K562 (cell line): ENCODE measurements at regions not wholly inside any gene's neighbourhood (a gene's known extent, or its start where the extent isn't known, plus 50 kb on each side); places are given as distances from the start of the nearest gene placed in this dataset.

Experiments used
- ATAC-seq: fragments of 200-7000 bp; cut with Tn5 transposase; 3 replicates; pipeline ENCODE4 v1.9.1; 2020; ENCODE audit warnings: moderate library complexity
- BruUV-seq: library from RNA; stranded (reverse); fragments of 400-500 nt; replicated peaks from 2 replicates; lab custom pipeline; 2021; lab: Mats Ljungman, UMichigan
- CTCF ChIA-PET: fragments of 300-600 bp; formaldehyde crosslinking; extraction: SDS; loops from one replicate; lab custom pipeline; 2021; ENCODE audit warnings: low intra/inter-chr PET ratio; lab: Yijun Ruan, JAX
- POLR2A ChIA-PET: fragments of 300-600, 350-650 bp; sonication (Branson Sonifier 250); formaldehyde crosslinking; extraction: SDS; loops from one replicate; lab custom pipeline; 2021; ENCODE audit warnings: antibody characterized with exemption, inconsistent platforms; lab: Yijun Ruan, JAX
- DNase-seq, 4 experiments: peaks; one replicate each; pipeline versions ENCODE4 v3.0.0 to v3.0.0-alpha.2; 2011 to 2018; ENCODE audit warnings: low spot score in 3 of 4, mixed read lengths in 3 of 4; ENCODE audit errors: extremely low read depth in 1 of 4
- FAIRE-seq: peaks from 2 replicates; lab custom pipeline; 2011; peaks lifted over from hg19 to GRCh38; lab: Jason Lieb, UNC
- H2AFZ ChIP-seq: 2 replicates; pipeline ENCODE4 v1.6.0; 2011; ENCODE audit warnings: low read depth, low read length, control low read depth, inconsistent platforms
- H3K27ac ChIP-seq: fragments of 200-600 bp; 3 replicates; pipeline ENCODE4 v1.8.0; 2011; ENCODE audit warnings: low read depth, mild to moderate bottlenecking, control low read depth, inconsistent platforms, low read length, moderate library complexity, mixed read lengths; ENCODE audit errors: extremely low read depth
- H3K27me3 ChIP-seq, 2 experiments: fragments of 300-600 bp in 1 of 2; 2 replicates in 1 of 2; 3 replicates in 1 of 2; pipeline versions ENCODE4 v1.6.0 to v1.8.0; 2011; ENCODE audit warnings: inconsistent platforms in 2 of 2, low read length in 2 of 2, mild to moderate bottlenecking in 1 of 2, mixed read lengths in 1 of 2, moderate library complexity in 1 of 2; ENCODE audit not compliant: control insufficient read depth in 2 of 2, insufficient read depth in 2 of 2
- H3K36me3 ChIP-seq: fragments of 300-600 bp; 3 replicates; pipeline ENCODE4 v1.8.0; 2011; ENCODE audit warnings: mild to moderate bottlenecking, low read length, inconsistent platforms; ENCODE audit not compliant: control insufficient read depth, insufficient read depth
- H3K4me1 ChIP-seq, 2 experiments: fragments of 200-600 bp in 1 of 2; replicated peaks in 1 of 2; 2 replicates in 1 of 2; 3 replicates in 1 of 2; pipeline versions ENCODE4 v1.5.1 to v1.8.0; 2011; ENCODE audit warnings: inconsistent platforms in 2 of 2, low read length in 2 of 2, mild to moderate bottlenecking in 1 of 2, mixed read lengths in 1 of 2, moderate library complexity in 1 of 2; ENCODE audit not compliant: control insufficient read depth in 2 of 2, insufficient read depth in 2 of 2
- H3K4me2 ChIP-seq: 2 replicates; pipeline ENCODE4 v1.6.1; 2011; ENCODE audit warnings: low read length, control low read depth, inconsistent platforms, mixed read lengths; ENCODE audit not compliant: insufficient read depth
- H3K4me3 ChIP-seq: fragments of 200-600 bp; sonication (generic), shearing (Covaris generic); 2 replicates; pipeline ENCODE4 v1.5.1; 2016; ENCODE audit warnings: control low read depth, inconsistent platforms
- H3K79me2 ChIP-seq: fragments of 200-600 bp; 3 replicates; pipeline ENCODE4 v1.8.0; 2011; ENCODE audit warnings: low read length, inconsistent platforms; ENCODE audit not compliant: control insufficient read depth, insufficient read depth
- H3K9ac ChIP-seq, 2 experiments: 2 replicates each; pipeline versions ENCODE4 v1.6.0 to v1.6.1; 2011; ENCODE audit warnings: low read depth in 2 of 2, low read length in 2 of 2, control low read depth in 1 of 2, inconsistent platforms in 1 of 2, mild to moderate bottlenecking in 1 of 2, mixed read lengths in 1 of 2; ENCODE audit not compliant: insufficient read depth in 1 of 2
- H3K9me1 ChIP-seq: one replicate; pipeline ENCODE4 v1.6.0; 2011; ENCODE audit warnings: inconsistent platforms, mild to moderate bottlenecking, low read length, moderate library complexity; ENCODE audit not compliant: control insufficient read depth, insufficient read depth
- H3K9me3 ChIP-seq: replicated peaks from 2 replicates; pipeline ENCODE4 v1.5.1; 2011; ENCODE audit warnings: low read depth, low read length, inconsistent platforms; ENCODE audit not compliant: control insufficient read depth, insufficient read depth
- H4K20me1 ChIP-seq: replicated peaks from 2 replicates; pipeline ENCODE4 v1.6.1; 2011; ENCODE audit warnings: low read length, inconsistent platforms, mixed read lengths; ENCODE audit not compliant: control insufficient read depth, insufficient read depth
- ADNP ChIP-seq: fragments of 200-800 bp; sonication (Bioruptor generic); IDR thresholded peaks from 2 replicates; pipeline ENCODE4 v1.6.1; 2016; ENCODE audit warnings: missing genetic modification characterization, missing compliant biosample characterization
- CCAR2 ChIP-seq: fragments of 200-400 bp; formaldehyde crosslinking; IDR thresholded peaks from 2 replicates; pipeline ENCODE4 v1.6.1; 2017; ENCODE audit warnings: mild to moderate bottlenecking, low read depth, low read length
- DPF2 ChIP-seq: fragments of 450-650 bp; IDR thresholded peaks from 2 replicates; pipeline ENCODE4 v1.6.1; 2016
- ETV1 ChIP-seq: fragments of 450-650 bp; conservative IDR thresholded peaks from 2 replicates; pipeline ENCODE4 v1.6.1; 2016; ENCODE audit warnings: missing genetic modification characterization, control low read depth, low read depth, missing compliant biosample characterization
- MTA3 ChIP-seq: fragments of 450-650 bp; formaldehyde crosslinking; IDR thresholded peaks from 2 replicates; pipeline ENCODE4 v1.6.1; 2017; ENCODE audit warnings: mild to moderate bottlenecking, borderline replicate concordance
- NFE2 ChIP-seq: IDR thresholded peaks from 2 replicates; pipeline ENCODE4 v1.6.1; 2014; ENCODE audit warnings: antibody characterized with exemption, low read depth
- TAF7 ChIP-seq: fragments of 450-650 bp; IDR thresholded peaks from 2 replicates; pipeline ENCODE4 v1.6.1; 2016; ENCODE audit warnings: missing genetic modification characterization, missing compliant biosample characterization
- YY1 ChIP-seq, 3 experiments: IDR thresholded peaks; 2 replicates each; pipeline ENCODE4 v1.6.1; 2011; ENCODE audit warnings: low read length in 2 of 3, mild to moderate bottlenecking in 2 of 3, moderate library complexity in 2 of 3, borderline replicate concordance in 1 of 3, control low read depth in 1 of 3, low read depth in 1 of 3; ENCODE audit not compliant: insufficient read depth in 3 of 3, insufficient replicate concordance in 2 of 3, control insufficient read depth in 1 of 3, insufficient read length in 1 of 3; ENCODE audit errors: extremely low read depth in 1 of 3
- ZNF444 ChIP-seq: fragments of 250-450 bp; sonication (Bioruptor Pico); IDR thresholded peaks from 2 replicates; pipeline ENCODE4 v1.4.0; 2020; ENCODE audit warnings: mild to moderate bottlenecking, moderate library complexity
- ZSCAN29 ChIP-seq: fragments of 450-650 bp; IDR thresholded peaks from 2 replicates; pipeline ENCODE4 v1.6.1; 2017
- WGBS: fragments of 100-300 bp; shearing (Covaris generic); methylation state at CpG from one replicate; pipeline ENCODE4 v1.1.6; 2016; ENCODE audit warnings: low coverage, mixed read lengths; ENCODE audit not compliant: insufficient coverage; ENCODE audit errors: missing lambda C conversion rate; 5-methylcytosine and 5-hydroxymethylcytosine counted together
- in situ Hi-C: fragments of 300-500 bp; cut with MboI; formaldehyde crosslinking; loops from 4 replicates; pipeline ENCODE4 v1.15.0; 2018; ENCODE audit warnings: inconsistent platforms, mixed read lengths
- intact Hi-C: fragments of 100-400 bp; cut with micrococcal nuclease; formaldehyde crosslinking; loops from 2 replicates; pipeline ENCODE4 v1.14.2; 2022
- TF ChIP-seq, protein P1 (sequence below): fragments of 250-450 bp; sonication (Bioruptor Pico); IDR thresholded peaks from 2 replicates; pipeline ENCODE4 v1.9.0; 2021; ENCODE audit warnings: mild to moderate bottlenecking
- TF ChIP-seq, protein P2 (sequence below): sonication (generic); formaldehyde crosslinking; IDR thresholded peaks from 2 replicates; pipeline ENCODE4 v1.8.0; 2023; ENCODE audit warnings: mild to moderate bottlenecking, missing genetic modification reagents
- TF ChIP-seq, protein P3 (sequence below): sonication (generic); formaldehyde crosslinking; IDR thresholded peaks from 2 replicates; pipeline ENCODE4 v1.8.1; 2023; ENCODE audit warnings: missing genetic modification reagents, mild to moderate bottlenecking, borderline replicate concordance

DNA sequence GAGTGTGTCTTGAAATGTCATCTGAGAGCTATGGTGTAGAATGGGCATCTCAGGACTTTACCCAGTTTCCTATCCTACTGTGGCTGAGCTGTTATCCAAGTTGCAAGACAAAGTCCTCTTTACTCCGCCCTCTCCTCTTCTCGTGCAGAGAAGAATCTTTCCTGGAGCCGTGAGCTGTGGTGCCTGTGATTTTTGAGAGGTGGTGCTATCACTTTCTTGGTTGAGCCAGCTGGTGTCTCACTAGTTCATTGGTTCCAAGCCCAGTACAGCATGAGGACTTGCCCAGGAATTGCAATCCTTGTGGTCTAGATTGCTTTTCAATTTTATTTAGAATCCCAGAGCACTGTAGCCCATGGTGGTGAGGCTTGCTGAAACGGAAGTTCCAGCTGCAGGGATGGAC, 2300.3 kb downstream of the MAT2B start:
- BruUV-seq: no TSS peak
- H3K36me3 ChIP-seq: no peaks in the 10 kb centered on the region
- H3K4me2 ChIP-seq: no peak overlapping the region
- H3K9me1 ChIP-seq: no peaks in the 10 kb centered on the region
- no peak for FAIRE-seq
- H3K4me1 ChIP-seq: no peaks in the 10 kb centered on the region
- ChIA-PET CTCF (no interaction called here), POLR2A (no interaction called here)
- ATAC-seq: no peak
- H4K20me1 ChIP-seq: no peaks in the 10 kb centered on the region
- H3K4me3 ChIP-seq: no peak overlapping the region
- no peaks in the 10 kb centered on the region for H3K79me2 ChIP-seq
- TF ChIP-seq ADNP (tag) (no peak), ZNF444 (CRISPR knock-in tag) (no peak), TAF7 (tag) (no peak), ETV1 (no peak), ZSCAN29 (no peak), YY1 (IDR thresholded peaks at IDR 0.05; ENCODE audit: borderline replicate concordance in 1 of 3, control insufficient read depth in 1 of 3, extremely low read depth in 1 of 3, insufficient read depth in 3 of 3, insufficient read length in 1 of 3, insufficient replicate concordance in 2 of 3, low read depth in 1 of 3, low read length in 2 of 3) (no peak), MTA3 (no peak), CCAR2 (no peak), DPF2 (no peak), NFE2 (no peak)
- TF ChIP-seq, protein P1, sequence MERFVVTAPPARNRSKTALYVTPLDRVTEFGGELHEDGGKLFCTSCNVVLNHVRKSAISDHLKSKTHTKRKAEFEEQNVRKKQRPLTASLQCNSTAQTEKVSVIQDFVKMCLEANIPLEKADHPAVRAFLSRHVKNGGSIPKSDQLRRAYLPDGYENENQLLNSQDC (CRISPR knock-in tag): no peak
- TF ChIP-seq, protein P2, sequence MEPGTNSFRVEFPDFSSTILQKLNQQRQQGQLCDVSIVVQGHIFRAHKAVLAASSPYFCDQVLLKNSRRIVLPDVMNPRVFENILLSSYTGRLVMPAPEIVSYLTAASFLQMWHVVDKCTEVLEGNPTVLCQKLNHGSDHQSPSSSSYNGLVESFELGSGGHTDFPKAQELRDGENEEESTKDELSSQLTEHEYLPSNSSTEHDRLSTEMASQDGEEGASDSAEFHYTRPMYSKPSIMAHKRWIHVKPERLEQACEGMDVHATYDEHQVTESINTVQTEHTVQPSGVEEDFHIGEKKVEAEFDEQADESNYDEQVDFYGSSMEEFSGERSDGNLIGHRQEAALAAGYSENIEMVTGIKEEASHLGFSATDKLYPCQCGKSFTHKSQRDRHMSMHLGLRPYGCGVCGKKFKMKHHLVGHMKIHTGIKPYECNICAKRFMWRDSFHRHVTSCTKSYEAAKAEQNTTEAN (CRISPR knock-in tag): no peak
- TF ChIP-seq, protein P3, sequence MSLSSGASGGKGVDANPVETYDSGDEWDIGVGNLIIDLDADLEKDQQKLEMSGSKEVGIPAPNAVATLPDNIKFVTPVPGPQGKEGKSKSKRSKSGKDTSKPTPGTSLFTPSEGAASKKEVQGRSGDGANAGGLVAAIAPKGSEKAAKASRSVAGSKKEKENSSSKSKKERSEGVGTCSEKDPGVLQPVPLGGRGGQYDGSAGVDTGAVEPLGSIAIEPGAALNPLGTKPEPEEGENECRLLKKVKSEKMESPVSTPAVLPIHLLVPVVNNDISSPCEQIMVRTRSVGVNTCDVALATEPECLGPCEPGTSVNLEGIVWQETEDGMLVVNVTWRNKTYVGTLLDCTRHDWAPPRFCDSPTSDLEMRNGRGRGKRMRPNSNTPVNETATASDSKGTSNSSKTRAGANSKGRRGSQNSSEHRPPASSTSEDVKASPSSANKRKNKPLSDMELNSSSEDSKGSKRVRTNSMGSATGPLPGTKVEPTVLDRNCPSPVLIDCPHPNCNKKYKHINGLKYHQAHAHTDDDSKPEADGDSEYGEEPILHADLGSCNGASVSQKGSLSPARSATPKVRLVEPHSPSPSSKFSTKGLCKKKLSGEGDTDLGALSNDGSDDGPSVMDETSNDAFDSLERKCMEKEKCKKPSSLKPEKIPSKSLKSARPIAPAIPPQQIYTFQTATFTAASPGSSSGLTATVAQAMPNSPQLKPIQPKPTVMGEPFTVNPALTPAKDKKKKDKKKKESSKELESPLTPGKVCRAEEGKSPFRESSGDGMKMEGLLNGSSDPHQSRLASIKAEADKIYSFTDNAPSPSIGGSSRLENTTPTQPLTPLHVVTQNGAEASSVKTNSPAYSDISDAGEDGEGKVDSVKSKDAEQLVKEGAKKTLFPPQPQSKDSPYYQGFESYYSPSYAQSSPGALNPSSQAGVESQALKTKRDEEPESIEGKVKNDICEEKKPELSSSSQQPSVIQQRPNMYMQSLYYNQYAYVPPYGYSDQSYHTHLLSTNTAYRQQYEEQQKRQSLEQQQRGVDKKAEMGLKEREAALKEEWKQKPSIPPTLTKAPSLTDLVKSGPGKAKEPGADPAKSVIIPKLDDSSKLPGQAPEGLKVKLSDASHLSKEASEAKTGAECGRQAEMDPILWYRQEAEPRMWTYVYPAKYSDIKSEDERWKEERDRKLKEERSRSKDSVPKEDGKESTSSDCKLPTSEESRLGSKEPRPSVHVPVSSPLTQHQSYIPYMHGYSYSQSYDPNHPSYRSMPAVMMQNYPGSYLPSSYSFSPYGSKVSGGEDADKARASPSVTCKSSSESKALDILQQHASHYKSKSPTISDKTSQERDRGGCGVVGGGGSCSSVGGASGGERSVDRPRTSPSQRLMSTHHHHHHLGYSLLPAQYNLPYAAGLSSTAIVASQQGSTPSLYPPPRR (CRISPR knock-in tag): no peak
- no peak for DNase-seq
- H2AFZ ChIP-seq: no peak overlapping the region
- no peak overlapping the region for H3K9ac ChIP-seq
- peaks cover 2% of the 10 kb centered on the region; the same call in 1 of the 2 replicates for H3K9me3 ChIP-seq
- intact Hi-C loops: no loop called here
- in situ Hi-C loops: no loop called here
- no peak overlapping the region for H3K27ac ChIP-seq
- WGBS: 0% methylated on average over 4 of the region's 4 CpGs
- no peaks in the 10 kb centered on the region for H3K27me3 ChIP-seq
